Effector memory CD4-positive, alpha-beta T cell (primary cell): ENCODE measurements at regions not wholly inside any gene's neighbourhood (a gene's known extent, or its start where the extent isn't known, plus 50 kb on each side); places are given as distances from the start of the nearest gene placed in this dataset.
"Not testable (repeated sequence)": the region's sequence is repeated elsewhere in the genome, so short reads cannot be mapped to it uniquely, and the experiment has no call there.

Experiments used
- DNase-seq, 3 donors: peaks; one replicate each; pipeline ENCODE4 v3.0.0-alpha.2; 2020
- H3K27ac ChIP-seq: 2 replicates; pipeline ENCODE4 v1.7.0; 2013; ENCODE audit warnings: mild to moderate bottlenecking, low read length, moderate library complexity; ENCODE audit not compliant: insufficient read depth, poor library complexity, severe bottlenecking
- H3K27me3 ChIP-seq: replicated peaks from 2 replicates; pipeline ENCODE4 v1.7.0; 2013; ENCODE audit warnings: mild to moderate bottlenecking, low read length; ENCODE audit not compliant: insufficient read depth, control insufficient read depth, poor library complexity, severe bottlenecking
- H3K36me3 ChIP-seq: 2 replicates; pipeline ENCODE4 v1.7.0; 2013; ENCODE audit warnings: mild to moderate bottlenecking, low read length, moderate library complexity; ENCODE audit not compliant: control insufficient read depth, insufficient read depth
- H3K4me1 ChIP-seq: 2 replicates; pipeline ENCODE4 v1.7.0; 2013; ENCODE audit warnings: low read length, mild to moderate bottlenecking; ENCODE audit not compliant: control insufficient read depth, insufficient read depth, poor library complexity, severe bottlenecking
- H3K4me3 ChIP-seq: 2 replicates; pipeline ENCODE4 v1.7.0; 2013; ENCODE audit warnings: low read length, low read depth, mild to moderate bottlenecking; ENCODE audit not compliant: insufficient read depth, poor library complexity, severe bottlenecking
- H3K9me3 ChIP-seq: 2 replicates; pipeline ENCODE4 v1.7.0; 2013; ENCODE audit warnings: mild to moderate bottlenecking, low read length, moderate library complexity; ENCODE audit not compliant: control insufficient read depth

DNA sequence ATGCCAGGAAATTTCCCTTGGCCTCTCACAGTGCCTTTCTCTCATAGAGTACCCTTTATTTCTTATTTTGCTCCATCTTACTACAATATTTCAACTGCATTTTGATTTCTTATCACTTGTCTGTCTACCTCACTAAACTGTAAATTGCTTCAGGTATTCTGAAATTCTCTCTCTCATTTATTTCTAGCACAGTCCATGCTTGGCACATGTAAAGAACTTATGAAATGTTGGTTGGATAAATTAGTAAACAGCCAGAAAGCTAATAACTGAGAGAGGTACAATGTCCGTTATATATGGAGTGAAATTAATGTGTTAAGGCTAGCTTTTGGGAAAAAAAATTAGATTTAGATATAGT, 138.3 kb upstream of the RFC3 start:
- no peaks in the 10 kb centered on the region for H3K27me3 ChIP-seq
- no peaks in the 10 kb centered on the region for H3K9me3 ChIP-seq
- DNase-seq: no peak
- H3K4me3 ChIP-seq: peak overlapping the region; percentile 5
- peak overlapping the region; percentile 25 for H3K27ac ChIP-seq
- H3K4me1 ChIP-seq: peaks cover 7% of the 10 kb centered on the region
- H3K36me3 ChIP-seq: no peaks in the 10 kb centered on the region

DNA sequence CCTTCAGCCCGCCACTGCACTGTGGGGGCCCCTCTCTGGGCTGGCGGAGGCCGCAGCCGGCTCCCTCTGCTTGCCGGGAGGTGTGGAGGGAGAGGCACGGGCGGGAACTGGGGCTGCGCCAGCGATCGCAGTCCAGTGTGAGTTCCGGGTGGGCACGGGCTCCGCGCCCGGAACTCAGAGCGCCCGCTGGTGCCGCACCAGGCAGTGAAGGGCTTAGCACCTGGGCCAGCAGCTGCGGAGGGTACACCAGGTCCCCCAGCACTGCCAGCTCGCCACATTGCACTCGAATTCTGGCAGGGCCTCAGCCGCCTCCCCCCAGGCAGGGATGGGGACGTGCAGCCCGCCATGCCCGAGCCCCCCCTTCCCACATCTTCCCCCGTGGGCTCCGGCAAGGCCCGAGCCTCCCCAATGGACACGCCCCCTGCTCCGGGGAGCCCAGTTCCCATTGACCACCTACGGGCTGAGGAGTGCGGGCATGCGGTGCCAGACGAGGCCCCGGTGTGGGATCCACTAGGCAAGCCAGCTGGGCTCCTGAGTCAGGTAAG, 135.9 kb upstream of the RFC3 start:
- Histone ChIP-seq H3K4me1 (peaks cover 7% of the 10 kb centered on the region), H3K27ac (no peak overlapping the region)
- no peak for DNase-seq

DNA sequence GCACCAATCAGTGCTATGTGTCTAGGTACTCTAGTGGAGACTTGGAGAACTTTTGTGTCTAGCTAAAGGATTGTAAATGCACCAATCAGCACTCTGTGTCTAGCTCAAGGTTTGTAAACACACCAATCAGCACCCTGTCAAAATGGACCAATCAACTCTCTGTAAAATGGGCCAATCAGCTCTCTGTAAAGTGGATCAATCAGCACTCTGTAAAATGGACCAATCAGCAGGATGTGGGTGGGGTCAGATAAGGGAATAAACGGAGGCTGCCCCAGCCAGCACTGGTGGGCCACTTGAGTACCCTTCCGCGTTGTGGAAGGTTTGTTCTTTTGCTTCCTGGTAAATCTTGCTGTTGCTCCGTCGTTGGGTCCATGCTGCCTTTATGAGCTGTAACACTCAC, 135.3 kb upstream of the RFC3 start:
- H3K4me3 ChIP-seq, H3K9me3 ChIP-seq, H3K4me1 ChIP-seq, H3K36me3 ChIP-seq, H3K27me3 ChIP-seq, H3K27ac ChIP-seq, DNase-seq: not testable (repeated sequence)

More for the DNA sequence above, 135.9 kb upstream of the RFC3 start:
- H3K36me3 ChIP-seq: no peaks in the 10 kb centered on the region
- no peak overlapping the region for H3K4me3 ChIP-seq
- H3K9me3 ChIP-seq: no peaks in the 10 kb centered on the region
- H3K27me3 ChIP-seq: no peaks in the 10 kb centered on the region

DNA sequence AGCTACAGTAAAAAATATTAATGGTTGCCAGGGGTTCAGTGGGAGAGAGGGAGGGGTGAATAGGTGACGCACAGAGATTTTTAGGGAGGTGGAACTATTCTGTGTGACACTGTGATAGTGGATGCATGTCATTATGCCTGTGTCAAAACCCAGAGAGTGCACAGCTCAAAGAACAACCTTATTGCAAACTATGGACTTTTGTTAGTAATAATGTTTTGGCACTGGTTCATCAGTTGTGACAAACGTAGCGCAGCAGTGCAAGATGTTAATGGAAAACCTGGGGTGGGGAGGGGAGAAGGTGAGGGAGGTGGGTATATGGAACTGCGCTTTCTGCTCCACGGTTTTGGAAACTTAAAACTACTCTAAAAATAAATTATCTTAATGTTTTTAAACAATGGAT, 134.6 kb upstream of the RFC3 start:
- no peak for DNase-seq
- Histone ChIP-seq H3K27ac (no peak overlapping the region), H3K27me3 (no peaks in the 10 kb centered on the region), H3K9me3 (no peaks in the 10 kb centered on the region), H3K4me3 (no peak overlapping the region), H3K36me3 (no peaks in the 10 kb centered on the region), H3K4me1 (peaks cover 7% of the 10 kb centered on the region)

DNA sequence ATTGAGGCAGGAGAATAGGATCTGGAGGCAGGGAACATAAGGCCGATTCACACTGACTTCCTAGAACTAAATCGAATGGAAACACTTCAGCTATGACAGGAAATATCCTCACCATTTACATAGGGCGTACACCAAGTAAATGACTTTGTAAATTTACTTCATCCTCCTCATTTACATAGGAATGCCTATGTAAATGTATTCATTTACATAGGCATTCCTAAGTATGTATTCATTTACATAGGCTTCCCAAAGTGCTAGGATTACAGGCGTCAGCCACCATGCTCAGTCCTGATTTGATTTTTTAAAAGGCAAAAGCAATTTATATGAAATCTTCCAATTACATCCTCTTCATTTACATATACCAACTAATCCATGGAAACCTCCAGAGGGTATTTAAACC, 133.1 kb upstream of the RFC3 start:
- no peak for DNase-seq
- no peaks in the 10 kb centered on the region for H3K27me3 ChIP-seq
- H3K27ac ChIP-seq: no peak overlapping the region
- no peaks in the 10 kb centered on the region for H3K4me1 ChIP-seq
- H3K4me3 ChIP-seq: no peak overlapping the region
- H3K36me3 ChIP-seq: no peaks in the 10 kb centered on the region
- no peaks in the 10 kb centered on the region for H3K9me3 ChIP-seq

DNA sequence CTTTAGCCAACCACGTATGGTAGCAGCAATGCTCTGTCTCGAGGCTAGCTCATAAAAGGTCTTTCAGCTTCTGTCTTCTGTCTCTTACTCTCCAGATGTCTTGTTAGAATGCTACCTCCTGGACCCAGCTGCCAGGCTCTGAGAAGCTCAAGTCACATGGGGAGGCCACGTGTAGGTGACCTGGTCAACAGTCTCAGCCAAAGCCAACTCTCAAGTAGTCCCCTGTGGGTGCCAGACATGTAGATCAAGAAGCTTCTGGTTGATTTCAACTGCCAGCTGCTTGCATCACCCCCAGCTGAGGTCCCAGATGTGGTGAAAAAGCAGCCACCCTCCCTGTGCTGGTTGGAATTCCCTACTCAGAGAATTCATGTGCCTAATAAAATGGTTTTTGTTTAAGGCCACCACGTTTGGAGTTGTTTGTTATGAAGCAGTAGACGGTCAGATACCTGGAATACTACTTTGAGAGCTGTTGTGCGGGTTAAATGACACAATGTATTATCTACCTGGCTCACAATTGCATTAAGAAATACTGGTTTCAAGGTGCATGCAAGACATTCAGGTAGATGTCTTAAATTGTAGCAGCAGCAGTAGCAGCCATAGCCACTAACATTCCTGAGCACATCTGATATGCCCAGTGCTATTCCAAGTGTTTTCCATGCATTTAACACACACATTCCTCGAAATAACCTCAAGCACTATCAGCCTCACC, 131.0 kb upstream of the RFC3 start:
- Histone ChIP-seq H3K4me3 (no peak overlapping the region), H3K4me1 (no peaks in the 10 kb centered on the region), H3K27me3 (no peaks in the 10 kb centered on the region), H3K9me3 (no peaks in the 10 kb centered on the region), H3K27ac (no peak overlapping the region), H3K36me3 (no peaks in the 10 kb centered on the region)
- no peak for DNase-seq

DNA sequence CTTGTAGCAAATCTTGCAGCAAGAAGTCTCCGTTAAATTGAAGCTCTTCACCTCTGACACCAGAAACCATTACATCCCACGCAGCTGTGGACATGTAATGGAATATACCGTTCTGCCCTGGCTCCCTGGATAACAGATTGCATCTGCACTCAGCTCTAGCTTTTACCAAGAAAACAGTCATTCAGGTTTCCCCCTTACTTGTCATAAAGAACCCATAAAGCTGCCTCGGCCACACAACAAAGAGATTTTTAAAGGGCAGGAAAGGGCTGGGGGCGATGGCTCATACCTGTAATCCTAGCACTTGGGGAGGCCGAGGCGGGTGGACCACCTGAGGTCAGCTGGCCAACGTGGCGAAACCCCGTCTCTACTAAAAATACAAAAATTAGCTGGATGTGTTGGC, 127.6 kb upstream of the RFC3 start:
- Histone ChIP-seq H3K9me3 (no peaks in the 10 kb centered on the region), H3K4me3 (no peak overlapping the region), H3K27me3 (no peaks in the 10 kb centered on the region), H3K27ac (no peak overlapping the region), H3K4me1 (no peaks in the 10 kb centered on the region), H3K36me3 (no peaks in the 10 kb centered on the region)
- DNase-seq: no peak

DNA sequence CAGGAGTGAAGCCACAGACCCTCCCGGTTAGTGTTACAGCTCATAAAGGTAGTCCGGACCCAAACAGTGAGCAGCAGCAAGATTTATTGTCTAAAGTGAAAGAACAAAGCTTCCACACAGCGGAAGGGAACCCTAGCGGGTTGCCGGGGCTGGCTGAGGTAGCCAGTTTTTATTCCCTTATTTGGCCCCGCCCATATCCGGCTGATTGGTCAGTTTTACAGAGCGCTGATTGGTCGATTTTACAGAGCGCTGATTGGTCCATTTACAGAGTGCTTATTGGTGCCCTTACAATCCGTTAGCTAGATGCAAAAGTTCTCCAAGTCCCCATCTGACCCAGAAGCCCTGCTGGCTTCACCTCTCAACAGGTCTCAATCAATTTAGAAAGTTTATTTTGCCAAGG, 126.0 kb upstream of the RFC3 start:
- Histone ChIP-seq H3K9me3 (no peaks in the 10 kb centered on the region), H3K4me1 (no peaks in the 10 kb centered on the region), H3K4me3 (no peak overlapping the region), H3K27me3 (no peaks in the 10 kb centered on the region), H3K27ac (no peak overlapping the region), H3K36me3 (no peaks in the 10 kb centered on the region)
- no peak for DNase-seq

DNA sequence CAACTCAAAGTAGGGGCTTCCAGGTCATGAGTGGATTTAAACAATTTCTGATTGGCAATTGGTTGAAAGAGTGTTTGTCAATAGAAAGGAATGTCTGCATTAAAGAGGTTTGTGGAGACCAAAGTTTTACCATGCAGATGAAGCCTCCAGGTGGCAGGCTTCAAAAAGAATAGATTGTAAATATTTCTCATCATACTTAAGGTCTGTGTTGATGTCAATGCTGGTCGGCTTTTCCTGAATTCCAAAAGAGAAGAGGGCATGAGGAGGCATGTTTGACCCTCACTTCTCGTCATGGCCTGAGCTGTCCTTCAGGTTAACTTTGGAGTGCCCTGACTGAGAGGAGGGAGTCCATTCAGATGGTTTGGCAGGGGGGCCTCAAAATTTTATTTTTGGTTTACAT, 125.4 kb upstream of the RFC3 start:
- H3K27ac ChIP-seq: no peak overlapping the region
- H3K36me3 ChIP-seq: no peaks in the 10 kb centered on the region
- no peaks in the 10 kb centered on the region for H3K9me3 ChIP-seq
- H3K27me3 ChIP-seq: no peaks in the 10 kb centered on the region
- no peak for DNase-seq
- H3K4me3 ChIP-seq: no peak overlapping the region
- H3K4me1 ChIP-seq: no peaks in the 10 kb centered on the region

DNA sequence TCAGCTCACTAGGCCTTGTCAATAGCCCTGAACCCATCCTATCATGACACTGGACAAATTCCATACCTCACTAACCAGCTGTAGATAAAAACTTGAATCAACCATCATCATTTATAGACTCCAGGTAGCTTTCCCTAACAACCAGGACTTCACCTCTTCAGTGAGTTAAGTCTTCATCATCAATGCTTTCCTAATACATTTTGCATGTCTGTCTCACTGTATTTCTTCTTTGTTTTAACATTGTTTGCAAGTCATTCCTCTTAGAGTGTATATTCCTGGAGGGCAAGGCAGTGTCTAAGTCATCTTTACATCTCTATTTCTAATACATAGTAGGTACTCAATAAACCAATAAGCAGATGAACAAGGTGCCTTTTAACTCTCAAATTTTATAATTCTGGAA, 123.4 kb upstream of the RFC3 start:
- Histone ChIP-seq H3K9me3 (no peaks in the 10 kb centered on the region), H3K4me1 (no peaks in the 10 kb centered on the region), H3K36me3 (no peaks in the 10 kb centered on the region), H3K27ac (no peak overlapping the region), H3K4me3 (no peak overlapping the region), H3K27me3 (no peaks in the 10 kb centered on the region)
- no peak for DNase-seq
